AG04450 (cell line): ENCODE measurements at regions not wholly inside any gene's neighbourhood (a gene's known extent, or its start where the extent isn't known, plus 50 kb on each side); places are given as distances from the start of the nearest gene placed in this dataset.
A peak's percentile ranks its signal among the peaks of the same experiment; 100 is the strongest.
"Not testable (repeated sequence)": the region's sequence is repeated elsewhere in the genome, so short reads cannot be mapped to it uniquely, and the experiment has no call there.

Source experiments
- CTCF ChIA-PET: fragments of 300-600, 350-600 bp; formaldehyde crosslinking; extraction: SDS; loops from one replicate; lab custom pipeline; 2022; ENCODE audit warnings: antibody characterized with exemption, inconsistent platforms; lab: Charles Lee
- POLR2A ChIA-PET: fragments of 350-600 bp; formaldehyde crosslinking; extraction: SDS; loops from one replicate; lab custom pipeline; 2021; ENCODE audit warnings: antibody characterized with exemption, inconsistent platforms; lab: Yijun Ruan, JAX
- DNase-seq: peaks from one replicate; pipeline ENCODE4 v3.0.0-alpha.2; 2011; ENCODE audit warnings: low read depth, low spot score
- H3K27ac ChIP-seq: one replicate; pipeline ENCODE4 v1.5.1; 2012; ENCODE audit warnings: low read depth, low read length, control low read depth
- H3K27me3 ChIP-seq: one replicate; pipeline ENCODE4 v1.6.0; 2012; ENCODE audit warnings: low read length; ENCODE audit not compliant: control insufficient read depth, insufficient read depth
- H3K4me3 ChIP-seq: 2 replicates; pipeline ENCODE4 v1.5.1; 2011; ENCODE audit warnings: mild to moderate bottlenecking, low read depth, low read length, control low read depth
- H3K9me3 ChIP-seq: 2 replicates; pipeline ENCODE4 v1.5.1; 2012; ENCODE audit warnings: low read length; ENCODE audit not compliant: control insufficient read depth, insufficient read depth
- CTCF ChIP-seq: IDR thresholded peaks from 2 replicates; pipeline ENCODE4 v1.5.1; 2011; ENCODE audit warnings: low read depth, low read length, control low read depth, inconsistent platforms

- Histone ChIP-seq H3K27ac (no peak overlapping the region), H3K27me3 (peaks cover 5% of the 10 kb centered on the region), H3K9me3 (no peaks in the 10 kb centered on the region), H3K4me3 (no peak overlapping the region)
- CTCF ChIA-PET, result no interaction called here
- POLR2A ChIA-PET, result no interaction called here
- no peak for TF ChIP-seq CTCF
- DNase-seq, result no peak
Observed at GRCh38 chr2:113341191-113341869, 62.6 kb upstream of the PAX8 start.

GRCh38 chr2:113337809-113338208 lies 59.1 kb upstream of the PAX8 start:
- ChIA-PET POLR2A (no interaction called here), CTCF (interaction anchor here (0.8 kb wide), 1 partner anchor 52 kb away, joined by 3 read pairs; no protein-coding TSS in a partner anchor)
- TF ChIP-seq CTCF, result no peak
- Histone ChIP-seq H3K4me3 (no peak overlapping the region), H3K27me3 (peaks cover 4% of the 10 kb centered on the region), H3K9me3 (no peaks in the 10 kb centered on the region), H3K27ac (no peak overlapping the region)
- DNase-seq, result no peak

GRCh38 chr2:113336040-113336439 lies 57.3 kb upstream of the PAX8 start:
- DNase-seq, result peak; percentile 21
- POLR2A ChIA-PET, H3K27me3 ChIP-seq, H3K4me3 ChIP-seq, H3K9me3 ChIP-seq, H3K27ac ChIP-seq: not testable (repeated sequence)
- CTCF ChIA-PET, result interaction anchor here (1.0 kb wide), 1 partner anchor 54 kb away, joined by 3 read pairs; no protein-coding TSS in a partner anchor

GRCh38 chr2:113334147-113334546 lies 55.4 kb upstream of the PAX8 start:
- no peak for DNase-seq
- Histone ChIP-seq H3K27ac (no peak overlapping the region), H3K4me3 (no peak overlapping the region), H3K27me3 (peaks cover 3% of the 10 kb centered on the region), H3K9me3 (no peaks in the 10 kb centered on the region)
- ChIA-PET POLR2A (no interaction called here), CTCF (interaction anchor here (1.0 to 1.1 kb wide), 2 partner anchors 56 to 135 kb away, joined by 3 to 4 read pairs; no protein-coding TSS in a partner anchor)
- no peak for TF ChIP-seq CTCF

- DNase-seq, POLR2A ChIA-PET, H3K27me3 ChIP-seq, H3K9me3 ChIP-seq, H3K27ac ChIP-seq, H3K4me3 ChIP-seq: not testable (repeated sequence)
- CTCF ChIA-PET, result interaction anchor here (1.0 to 1.1 kb wide), 2 partner anchors 57 to 134 kb away, joined by 3 to 4 read pairs; no protein-coding TSS in a partner anchor
Observed at GRCh38 chr2:113333735-113334134, 55.0 kb upstream of the PAX8 start.

- CTCF ChIA-PET, H3K27ac ChIP-seq, H3K4me3 ChIP-seq, POLR2A ChIA-PET, DNase-seq, H3K9me3 ChIP-seq, H3K27me3 ChIP-seq: not testable (repeated sequence)
Observed at GRCh38 chr2:113330060-113330767, 51.5 kb upstream of the PAX8 start.

- H3K27me3 ChIP-seq, H3K9me3 ChIP-seq, H3K4me3 ChIP-seq, DNase-seq, POLR2A ChIA-PET: not testable (repeated sequence)
- H3K27ac ChIP-seq, result peak overlapping the region; percentile 11
- CTCF ChIA-PET, result interaction anchor here (0.6 to 1.2 kb wide), 2 partner anchors 79 to 249 kb away, joined by 3 read pairs; no protein-coding TSS in a partner anchor
Observed at GRCh38 chr2:113328973-113329372, 50.3 kb upstream of the PAX8 start.

GRCh38 chr2:113328572-113328971 lies 49.9 kb upstream of the PAX8 start:
- DNase-seq, POLR2A ChIA-PET, H3K27me3 ChIP-seq, H3K4me3 ChIP-seq, H3K9me3 ChIP-seq, H3K27ac ChIP-seq: not testable (repeated sequence)
- CTCF ChIA-PET, result interaction anchor here (0.6 to 1.2 kb wide), 2 partner anchors 79 to 248 kb away, joined by 3 read pairs; no protein-coding TSS in a partner anchor
